NCI-H1930 (cell line): ENCODE measurements at regions not wholly inside any gene's neighbourhood (a gene's known extent, or its start where the extent isn't known, plus 50 kb on each side); places are given as distances from the start of the nearest gene placed in this dataset.
A peak's percentile ranks its signal among the peaks of the same experiment; 100 is the strongest.
"Not testable (repeated sequence)": the region's sequence is repeated elsewhere in the genome, so short reads cannot be mapped to it uniquely, and the experiment has no call there.

ENCODE experiments used
- DNase-seq, 2 experiments: peaks; one replicate each; lab custom pipeline; 2025; lab: John Stamatoyannopoulos, UW

GRCh38 chrX:87236830-87237440 lies 280.7 kb upstream of the KLHL4 start:
- DNase-seq, result no peak

GRCh38 chrX:87265518-87265917 lies 252.1 kb upstream of the KLHL4 start:
- DNase-seq, result no peak

GRCh38 chrX:87272491-87272890 lies 245.1 kb upstream of the KLHL4 start:
- no peak for DNase-seq

- DNase-seq, result peak in 1 of 2 experiments; percentile 20
Measured at GRCh38 chrX:87299563-87300160, 217.9 kb upstream of the KLHL4 start.

- no peak for DNase-seq
Measured at GRCh38 chrX:87310780-87311179, 206.8 kb upstream of the KLHL4 start.

GRCh38 chrX:87327267-87327666 lies 190.3 kb upstream of the KLHL4 start:
- no peak for DNase-seq

- DNase-seq, result no peak
Measured at GRCh38 chrX:87337267-87337666, 180.3 kb upstream of the KLHL4 start.

- no peak for DNase-seq
Measured at GRCh38 chrX:87338510-87338909, 179.1 kb upstream of the KLHL4 start.

GRCh38 chrX:87370865-87371264 lies 146.7 kb upstream of the KLHL4 start:
- no peak for DNase-seq

- DNase-seq, result no peak
Measured at GRCh38 chrX:87374324-87374723, 143.3 kb upstream of the KLHL4 start.

GRCh38 chrX:87376896-87377295 lies 140.7 kb upstream of the KLHL4 start:
- DNase-seq, result no peak

GRCh38 chrX:87388381-87388780 lies 129.2 kb upstream of the KLHL4 start:
- no peak for DNase-seq

GRCh38 chrX:87391742-87392141 lies 125.9 kb upstream of the KLHL4 start:
- DNase-seq, result no peak

- DNase-seq, result no peak
Measured at GRCh38 chrX:87392369-87392768, 125.2 kb upstream of the KLHL4 start.

GRCh38 chrX:87397103-87397886 lies 120.3 kb upstream of the KLHL4 start:
- DNase-seq, result no peak

- no peak for DNase-seq
Measured at GRCh38 chrX:87402256-87402655, 115.3 kb upstream of the KLHL4 start.

GRCh38 chrX:87403551-87403950 lies 114.1 kb upstream of the KLHL4 start:
- DNase-seq, result no peak

- no peak for DNase-seq
Measured at GRCh38 chrX:87409113-87409841, 108.3 kb upstream of the KLHL4 start.

- no peak for DNase-seq
Measured at GRCh38 chrX:87425618-87426017, 92.0 kb upstream of the KLHL4 start.

GRCh38 chrX:87434618-87435017 lies 83.0 kb upstream of the KLHL4 start:
- no peak for DNase-seq

GRCh38 chrX:87448613-87449012 lies 69.0 kb upstream of the KLHL4 start:
- DNase-seq, result not testable (repeated sequence)

GRCh38 chrX:87465757-87466156 lies 51.8 kb upstream of the KLHL4 start:
- DNase-seq, result not testable (repeated sequence)
